Epithelial cell of esophagus (primary cell): ENCODE measurements at regions not wholly inside any gene's neighbourhood (a gene's known extent, or its start where the extent isn't known, plus 50 kb on each side); places are given as distances from the start of the nearest gene placed in this dataset.

ENCODE experiments used
- DNase-seq: peaks from one replicate; pipeline ENCODE4 v3.0.0; 2010; ENCODE audit warnings: low read depth
- H3K4me3 ChIP-seq: 2 replicates; pipeline ENCODE4 v1.5.1; 2011; ENCODE audit warnings: mild to moderate bottlenecking, low read length, control low read depth
- TF ChIP-seq, protein P1 (sequence below): IDR thresholded peaks from 2 replicates; pipeline ENCODE4 v1.5.1; 2011; ENCODE audit warnings: low read depth, mild to moderate bottlenecking, low read length, control low read depth, inconsistent platforms; ENCODE audit not compliant: insufficient read depth; ENCODE audit errors: missing control alignments

DNA sequence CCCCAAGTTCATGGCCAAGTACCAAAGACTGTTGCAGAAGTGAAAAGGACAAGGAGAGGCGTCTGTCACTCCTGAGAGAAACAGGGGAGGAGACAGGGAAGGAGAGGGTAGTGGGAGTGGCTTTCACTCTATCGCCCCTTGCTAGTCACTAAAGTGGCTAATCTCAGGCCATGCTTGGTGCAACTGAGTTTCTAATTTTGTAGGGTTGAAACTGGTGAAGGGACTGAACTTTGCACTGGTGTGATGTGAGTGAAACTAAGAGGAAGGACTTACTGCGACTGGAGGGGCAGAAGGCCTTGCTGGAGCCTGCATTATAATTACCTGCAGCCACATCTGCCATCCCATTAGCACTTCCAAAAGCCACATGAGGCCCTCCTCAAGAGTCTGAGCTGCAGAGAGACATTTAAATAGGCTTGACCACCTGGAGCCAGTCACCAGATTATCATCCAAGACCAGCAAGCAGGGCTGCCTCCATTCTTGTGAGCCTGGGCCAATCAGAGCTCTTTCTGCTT is 107.2 kb upstream of the EEPD1 start:
- DNase-seq = no peak
- TF ChIP-seq, protein P1, sequence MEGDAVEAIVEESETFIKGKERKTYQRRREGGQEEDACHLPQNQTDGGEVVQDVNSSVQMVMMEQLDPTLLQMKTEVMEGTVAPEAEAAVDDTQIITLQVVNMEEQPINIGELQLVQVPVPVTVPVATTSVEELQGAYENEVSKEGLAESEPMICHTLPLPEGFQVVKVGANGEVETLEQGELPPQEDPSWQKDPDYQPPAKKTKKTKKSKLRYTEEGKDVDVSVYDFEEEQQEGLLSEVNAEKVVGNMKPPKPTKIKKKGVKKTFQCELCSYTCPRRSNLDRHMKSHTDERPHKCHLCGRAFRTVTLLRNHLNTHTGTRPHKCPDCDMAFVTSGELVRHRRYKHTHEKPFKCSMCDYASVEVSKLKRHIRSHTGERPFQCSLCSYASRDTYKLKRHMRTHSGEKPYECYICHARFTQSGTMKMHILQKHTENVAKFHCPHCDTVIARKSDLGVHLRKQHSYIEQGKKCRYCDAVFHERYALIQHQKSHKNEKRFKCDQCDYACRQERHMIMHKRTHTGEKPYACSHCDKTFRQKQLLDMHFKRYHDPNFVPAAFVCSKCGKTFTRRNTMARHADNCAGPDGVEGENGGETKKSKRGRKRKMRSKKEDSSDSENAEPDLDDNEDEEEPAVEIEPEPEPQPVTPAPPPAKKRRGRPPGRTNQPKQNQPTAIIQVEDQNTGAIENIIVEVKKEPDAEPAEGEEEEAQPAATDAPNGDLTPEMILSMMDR = no peak
- H3K4me3 ChIP-seq = no peak overlapping the region

DNA sequence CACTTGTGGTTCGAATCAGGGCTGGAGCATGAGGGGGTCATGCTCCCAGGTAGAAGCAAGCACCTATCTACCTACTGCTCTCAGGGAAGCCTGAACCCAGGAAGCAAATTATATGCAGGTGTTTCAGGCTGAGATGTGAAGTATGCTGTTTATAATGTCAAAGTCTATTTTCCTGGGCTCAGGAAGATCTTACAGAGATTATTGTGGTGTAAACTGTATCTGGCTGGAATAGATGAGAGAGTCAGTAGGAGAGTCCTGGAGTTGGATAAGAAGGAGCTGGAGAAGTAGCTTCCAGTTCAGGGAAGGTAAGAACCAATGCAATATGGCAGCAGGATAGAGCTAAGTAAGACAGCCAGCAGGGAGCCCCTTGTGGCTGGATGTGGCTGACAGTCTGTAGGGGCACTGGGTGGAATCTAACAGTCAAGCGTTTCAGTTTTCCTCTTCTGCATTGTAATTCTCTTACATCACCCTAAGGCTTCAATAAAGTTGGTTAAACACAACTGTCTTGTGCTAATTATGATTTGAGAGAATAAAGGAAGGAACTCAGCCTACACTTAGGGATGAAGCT is 105.9 kb upstream of the EEPD1 start:
- TF ChIP-seq, protein P1 = no peak
- no peak for DNase-seq

DNA sequence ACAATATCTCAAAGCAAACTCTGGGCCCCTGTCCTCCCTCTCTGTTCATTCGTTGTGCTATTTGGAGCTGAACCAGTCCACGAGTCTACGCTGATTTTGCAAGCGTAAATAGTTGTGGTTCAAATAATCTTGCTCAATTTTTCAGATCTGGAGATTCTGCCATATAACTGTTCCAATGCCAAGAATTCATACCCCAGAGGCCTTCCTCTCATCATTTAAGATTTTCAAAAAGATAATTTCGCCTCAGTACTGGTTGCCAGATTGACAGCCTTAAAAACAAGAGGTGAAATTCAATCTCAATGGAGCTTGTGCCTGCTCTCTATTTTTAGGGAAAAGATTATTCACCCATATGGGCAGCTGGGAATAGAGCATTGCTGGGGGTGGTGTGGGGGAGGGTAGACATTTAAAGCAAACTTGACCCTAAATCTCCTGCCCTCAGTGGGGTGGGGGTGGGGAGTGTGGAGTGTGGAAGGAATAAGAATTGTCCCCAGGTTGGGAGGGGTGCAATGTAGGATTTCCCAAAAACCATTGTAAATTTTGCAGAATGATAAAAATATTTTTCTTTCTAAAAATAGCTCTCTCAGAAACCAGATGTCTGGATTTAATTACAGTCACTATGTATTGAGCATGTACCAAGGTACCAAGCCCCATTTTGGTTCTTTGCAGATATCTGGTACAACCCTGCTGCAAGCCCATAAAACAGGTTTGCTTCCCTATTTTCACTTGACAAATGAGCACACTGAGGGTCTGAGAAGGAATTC is 104.7 kb upstream of the EEPD1 start:
- peak; percentile 63 for DNase-seq
- TF ChIP-seq, protein P1 = no peak

More for the DNA sequence above, 105.9 kb upstream of the EEPD1 start:
- no peak overlapping the region for H3K4me3 ChIP-seq

GRCh38 chr7:36048902-36049240 is 104.2 kb upstream of the EEPD1 start:
- no peak for DNase-seq
- TF ChIP-seq, protein P1 = no peak
- H3K4me3 ChIP-seq = no peak overlapping the region

More for the DNA sequence above, 104.7 kb upstream of the EEPD1 start:
- no peak overlapping the region for H3K4me3 ChIP-seq

GRCh38 chr7:36051501-36051900 is 101.6 kb upstream of the EEPD1 start:
- no peak overlapping the region for H3K4me3 ChIP-seq
- TF ChIP-seq, protein P1 = no peak
- DNase-seq = no peak

GRCh38 chr7:36053589-36053988 is 99.5 kb upstream of the EEPD1 start:
- no peak for DNase-seq
- TF ChIP-seq, protein P1 = no peak

More at GRCh38 chr7:36053589-36053988, 99.5 kb upstream of the EEPD1 start:
- no peak overlapping the region for H3K4me3 ChIP-seq
